HG02870 (cell line): ENCODE measurements at regions not wholly inside any gene's neighbourhood (a gene's known extent, or its start where the extent isn't known, plus 50 kb on each side); places are given as distances from the start of the nearest gene placed in this dataset.
"Not testable (repeated sequence)": the region's sequence is repeated elsewhere in the genome, so short reads cannot be mapped to it uniquely, and the experiment has no call there.

Experiments used
- ATAC-seq: cut with Tn5 transposase; IDR thresholded peaks from one replicate; pipeline ENCODE4 v1.9.1; 2021; ENCODE audit warnings: mild to moderate bottlenecking, moderate library complexity; ENCODE audit not compliant: unreplicated experiment

- ATAC-seq, result no peak
These were observed 352.4 kb downstream of the QKI start for GRCh38 chr6:163766936-163767335.

GRCh38 chr6:163765335-163765734 lies 350.8 kb downstream of the QKI start:
- no peak for ATAC-seq

GRCh38 chr6:163764565-163764964 lies 350.0 kb downstream of the QKI start:
- no peak for ATAC-seq

GRCh38 chr6:163761481-163761880 lies 347.0 kb downstream of the QKI start:
- ATAC-seq, result no peak

GRCh38 chr6:163760860-163761259 lies 346.3 kb downstream of the QKI start:
- ATAC-seq, result no peak

GRCh38 chr6:163759542-163759941 lies 345.0 kb downstream of the QKI start:
- ATAC-seq, result no peak

GRCh38 chr6:163757520-163757919 lies 343.0 kb downstream of the QKI start:
- ATAC-seq, result no peak

GRCh38 chr6:163756079-163756478 lies 341.6 kb downstream of the QKI start:
- ATAC-seq, result peak; percentile 100

GRCh38 chr6:163754866-163755265 lies 340.3 kb downstream of the QKI start:
- no peak for ATAC-seq

- ATAC-seq, result no peak
These were observed 338.9 kb downstream of the QKI start for GRCh38 chr6:163753430-163753829.

GRCh38 chr6:163752446-163752845 lies 337.9 kb downstream of the QKI start:
- ATAC-seq, result no peak

GRCh38 chr6:163751032-163751525 lies 336.6 kb downstream of the QKI start:
- no peak for ATAC-seq

- no peak for ATAC-seq
These were observed 336.0 kb downstream of the QKI start for GRCh38 chr6:163750431-163751031.

- no peak for ATAC-seq
These were observed 334.4 kb downstream of the QKI start for GRCh38 chr6:163748886-163749285.

- ATAC-seq, result no peak
These were observed 333.5 kb downstream of the QKI start for GRCh38 chr6:163748036-163748435.

- ATAC-seq, result not testable (repeated sequence)
These were observed 332.5 kb downstream of the QKI start for GRCh38 chr6:163747058-163747457.

- no peak for ATAC-seq
These were observed 331.2 kb downstream of the QKI start for GRCh38 chr6:163745536-163746400.

GRCh38 chr6:163744256-163744925 lies 329.9 kb downstream of the QKI start:
- ATAC-seq, result no peak

GRCh38 chr6:163743796-163744195 lies 329.3 kb downstream of the QKI start:
- no peak for ATAC-seq

GRCh38 chr6:163741743-163742363 lies 327.3 kb downstream of the QKI start:
- no peak for ATAC-seq

- ATAC-seq, result no peak
These were observed 326.8 kb downstream of the QKI start for GRCh38 chr6:163741342-163741741.
